MM.1S (cell line): ENCODE measurements at regions not wholly inside any gene's neighbourhood (a gene's known extent, or its start where the extent isn't known, plus 50 kb on each side); places are given as distances from the start of the nearest gene placed in this dataset.

Experiments used
- DNase-seq: peaks from one replicate; pipeline ENCODE4 v3.0.0-alpha.2; 2015
- H2AFZ ChIP-seq: fragments of 300-600 bp; sonication (generic); 2 replicates; pipeline ENCODE4 v1.6.0; 2016; ENCODE audit warnings: antibody characterized with exemption, low read length
- H3F3A ChIP-seq: fragments of 300-600 bp; sonication (generic); 2 replicates; pipeline ENCODE4 v1.6.1; 2016; ENCODE audit warnings: mild to moderate bottlenecking, antibody characterized with exemption, low read length, moderate library complexity, mixed read lengths; ENCODE audit not compliant: insufficient read depth
- H3K27ac ChIP-seq: fragments of 300-600 bp; sonication (generic); 2 replicates; pipeline ENCODE4 v1.5.1; 2016; ENCODE audit warnings: mild to moderate bottlenecking, low read length
- H3K27me3 ChIP-seq: fragments of 300-600 bp; sonication (generic); replicated peaks from 2 replicates; pipeline ENCODE4 v1.6.0; 2016; ENCODE audit warnings: low read length; ENCODE audit not compliant: insufficient read depth
- H3K36me3 ChIP-seq: fragments of 300-600 bp; sonication (generic); replicated peaks from 2 replicates; pipeline ENCODE4 v1.6.1; 2016; ENCODE audit warnings: mild to moderate bottlenecking, low read length, mixed read lengths; ENCODE audit not compliant: insufficient read depth
- H3K4me1 ChIP-seq: fragments of 300-600 bp; sonication (generic); 2 replicates; pipeline ENCODE4 v1.6.1; 2016; ENCODE audit warnings: low read length, mixed read lengths
- H3K4me2 ChIP-seq: fragments of 300-600 bp; sonication (generic); 2 replicates; pipeline ENCODE4 v1.6.0; 2016; ENCODE audit warnings: low read depth, low read length
- H3K4me3 ChIP-seq: fragments of 300-600 bp; sonication (generic); 2 replicates; pipeline ENCODE4 v1.5.1; 2016; ENCODE audit warnings: low read length, mixed read lengths
- H3K79me2 ChIP-seq: fragments of 300-600 bp; sonication (generic); 2 replicates; pipeline ENCODE4 v1.6.1; 2016; ENCODE audit warnings: mixed run types, low read length, mixed read lengths
- H3K9ac ChIP-seq: fragments of 300-600 bp; sonication (generic); 2 replicates; pipeline ENCODE4 v1.6.1; 2016; ENCODE audit warnings: low read length, mixed read lengths
- H3K9me2 ChIP-seq: fragments of 300-600 bp; sonication (generic); replicated peaks from 2 replicates; pipeline ENCODE4 v1.6.1; 2016; ENCODE audit warnings: mild to moderate bottlenecking, low read length, mixed read lengths; ENCODE audit not compliant: insufficient read depth
- H3K9me3 ChIP-seq: fragments of 300-600 bp; sonication (generic); replicated peaks from 2 replicates; pipeline ENCODE4 v1.6.1; 2016; ENCODE audit warnings: mild to moderate bottlenecking, low read length, mixed read lengths; ENCODE audit not compliant: insufficient read depth
- H4K20me1 ChIP-seq: fragments of 300-600 bp; sonication (generic); 2 replicates; pipeline ENCODE4 v1.6.1; 2016; ENCODE audit warnings: mild to moderate bottlenecking, low read length, moderate library complexity, mixed read lengths; ENCODE audit not compliant: insufficient read depth
- EZH2 ChIP-seq: fragments of 300-600 bp; sonication (generic); optimal IDR thresholded peaks from 2 replicates; pipeline ENCODE3; 2017; ENCODE audit warnings: low read depth, mild to moderate bottlenecking, antibody characterized with exemption, low read length, mixed read lengths
- EZH2phosphoT487 ChIP-seq: fragments of 300-600 bp; sonication (generic); IDR thresholded peaks from 2 replicates; pipeline ENCODE4 v1.6.1; 2018; ENCODE audit warnings: antibody characterized with exemption, low read length
- TF ChIP-seq, protein P1 (sequence below): fragments of 300-600 bp; sonication (generic); IDR thresholded peaks from 2 replicates; pipeline ENCODE4 v1.5.1; 2016; ENCODE audit warnings: antibody characterized with exemption, low read length, mixed read lengths

DNA sequence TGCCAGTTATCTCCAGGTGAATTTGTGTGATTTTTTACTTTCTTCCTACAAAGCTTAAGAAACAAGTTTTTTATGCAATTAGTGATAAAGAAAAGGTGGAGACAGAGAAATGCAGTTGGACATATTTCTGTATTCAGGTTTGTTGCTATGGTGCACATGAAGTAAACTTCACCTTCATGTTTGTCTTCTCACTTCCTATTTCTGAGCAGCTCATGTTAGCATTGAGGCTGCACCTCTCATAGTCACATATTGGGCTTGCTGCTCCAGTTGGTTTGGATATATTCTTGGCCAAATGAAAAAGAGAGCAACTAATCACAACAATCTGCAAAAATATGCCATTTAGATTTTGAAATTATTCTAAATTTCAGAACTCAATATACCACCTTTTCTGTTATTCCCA is 475.6 kb upstream of the ZWINT start:
- H3K27ac ChIP-seq: no peak overlapping the region
- H3F3A ChIP-seq: no peaks in the 10 kb centered on the region
- H3K79me2 ChIP-seq: no peaks in the 10 kb centered on the region
- no peak overlapping the region for H2AFZ ChIP-seq
- no peak overlapping the region for H3K4me2 ChIP-seq
- no peak overlapping the region for H3K4me3 ChIP-seq
- H3K9ac ChIP-seq: no peak overlapping the region
- no peaks in the 10 kb centered on the region for H4K20me1 ChIP-seq
- no peaks in the 10 kb centered on the region for H3K27me3 ChIP-seq
- no peak for TF ChIP-seq EZH2
- TF ChIP-seq EZH2phosphoT487: no peak
- TF ChIP-seq, protein P1, sequence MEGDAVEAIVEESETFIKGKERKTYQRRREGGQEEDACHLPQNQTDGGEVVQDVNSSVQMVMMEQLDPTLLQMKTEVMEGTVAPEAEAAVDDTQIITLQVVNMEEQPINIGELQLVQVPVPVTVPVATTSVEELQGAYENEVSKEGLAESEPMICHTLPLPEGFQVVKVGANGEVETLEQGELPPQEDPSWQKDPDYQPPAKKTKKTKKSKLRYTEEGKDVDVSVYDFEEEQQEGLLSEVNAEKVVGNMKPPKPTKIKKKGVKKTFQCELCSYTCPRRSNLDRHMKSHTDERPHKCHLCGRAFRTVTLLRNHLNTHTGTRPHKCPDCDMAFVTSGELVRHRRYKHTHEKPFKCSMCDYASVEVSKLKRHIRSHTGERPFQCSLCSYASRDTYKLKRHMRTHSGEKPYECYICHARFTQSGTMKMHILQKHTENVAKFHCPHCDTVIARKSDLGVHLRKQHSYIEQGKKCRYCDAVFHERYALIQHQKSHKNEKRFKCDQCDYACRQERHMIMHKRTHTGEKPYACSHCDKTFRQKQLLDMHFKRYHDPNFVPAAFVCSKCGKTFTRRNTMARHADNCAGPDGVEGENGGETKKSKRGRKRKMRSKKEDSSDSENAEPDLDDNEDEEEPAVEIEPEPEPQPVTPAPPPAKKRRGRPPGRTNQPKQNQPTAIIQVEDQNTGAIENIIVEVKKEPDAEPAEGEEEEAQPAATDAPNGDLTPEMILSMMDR: no peak
- DNase-seq: no peak
- H3K36me3 ChIP-seq: no peaks in the 10 kb centered on the region
- H3K4me1 ChIP-seq: no peaks in the 10 kb centered on the region
- H3K9me2 ChIP-seq: no peaks in the 10 kb centered on the region
- H3K9me3 ChIP-seq: no peaks in the 10 kb centered on the region

DNA sequence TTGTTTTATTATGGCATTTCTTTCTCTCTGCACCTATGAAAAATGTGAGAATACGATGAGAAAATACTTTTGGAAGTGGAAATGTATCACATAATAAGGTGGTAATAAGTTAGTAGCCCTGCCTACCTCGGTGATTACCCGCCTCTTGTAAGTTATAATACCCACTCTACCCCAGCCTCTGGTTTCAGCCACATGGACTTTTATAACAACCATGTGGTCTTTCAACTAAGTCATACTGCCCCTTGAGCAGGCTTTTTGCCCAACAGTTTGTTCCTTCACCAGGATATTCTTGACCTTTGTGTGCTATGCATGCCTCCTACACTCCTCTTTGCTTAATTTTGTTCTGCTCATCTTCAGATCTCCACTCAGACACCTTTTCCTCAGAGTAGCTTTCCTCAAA is 470.6 kb upstream of the ZWINT start:
- H2AFZ ChIP-seq: no peak overlapping the region
- no peaks in the 10 kb centered on the region for H3K4me1 ChIP-seq
- TF ChIP-seq EZH2phosphoT487 (no peak), EZH2 (no peak)
- TF ChIP-seq, protein P1: no peak
- H3K9me3 ChIP-seq: no peaks in the 10 kb centered on the region
- no peaks in the 10 kb centered on the region for H4K20me1 ChIP-seq
- H3K4me2 ChIP-seq: no peak overlapping the region
- no peaks in the 10 kb centered on the region for H3K79me2 ChIP-seq
- no peaks in the 10 kb centered on the region for H3K36me3 ChIP-seq
- no peaks in the 10 kb centered on the region for H3F3A ChIP-seq
- DNase-seq: no peak
- no peaks in the 10 kb centered on the region for H3K27me3 ChIP-seq
- no peak overlapping the region for H3K9ac ChIP-seq
- H3K27ac ChIP-seq: no peak overlapping the region
- no peaks in the 10 kb centered on the region for H3K9me2 ChIP-seq
- H3K4me3 ChIP-seq: no peak overlapping the region

DNA sequence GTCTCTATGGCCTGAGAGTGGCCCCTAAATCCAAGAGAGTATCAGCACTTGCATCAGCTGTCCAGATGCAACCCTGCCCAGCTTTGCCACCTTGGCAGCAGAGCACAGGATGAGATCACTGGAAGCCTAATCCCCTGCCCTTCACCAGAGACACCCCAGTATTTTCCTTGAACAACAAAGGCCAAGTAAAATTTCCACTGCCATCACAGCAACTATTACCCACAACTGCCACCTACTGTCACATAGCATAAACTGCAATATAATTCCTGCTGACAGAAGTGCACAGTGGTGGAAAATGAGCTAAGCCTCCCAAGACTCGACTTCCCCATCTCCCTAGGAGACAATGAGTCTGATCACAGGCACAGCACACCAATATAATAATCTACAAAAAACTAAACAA is 462.8 kb upstream of the ZWINT start:
- no peak overlapping the region for H3K4me2 ChIP-seq
- TF ChIP-seq, protein P1: peak; percentile 61
- TF ChIP-seq EZH2 (no peak), EZH2phosphoT487 (no peak)
- no peak overlapping the region for H2AFZ ChIP-seq
- no peak overlapping the region for H3K27ac ChIP-seq
- no peaks in the 10 kb centered on the region for H3K9me3 ChIP-seq
- H4K20me1 ChIP-seq: no peaks in the 10 kb centered on the region
- no peak overlapping the region for H3K9ac ChIP-seq
- H3K79me2 ChIP-seq: no peaks in the 10 kb centered on the region
- peak; percentile 50 for DNase-seq
- no peaks in the 10 kb centered on the region for H3K9me2 ChIP-seq
- H3K36me3 ChIP-seq: no peaks in the 10 kb centered on the region
- H3K4me3 ChIP-seq: no peak overlapping the region
- H3K4me1 ChIP-seq: no peaks in the 10 kb centered on the region
- no peaks in the 10 kb centered on the region for H3F3A ChIP-seq
- no peaks in the 10 kb centered on the region for H3K27me3 ChIP-seq
